Fibroblast of skin of right biceps (primary cell): ENCODE measurements at regions not wholly inside any gene's neighbourhood (a gene's known extent, or its start where the extent isn't known, plus 50 kb on each side); places are given as distances from the start of the nearest gene placed in this dataset.
"Not testable (repeated sequence)": the region's sequence is repeated elsewhere in the genome, so short reads cannot be mapped to it uniquely, and the experiment has no call there.

Experiments used
- DNase-seq: peaks from one replicate; pipeline ENCODE4 v3.0.0-alpha.2; 2013

- not testable (repeated sequence) for DNase-seq
Measured at GRCh38 chr2:154583274-154583673, 115.2 kb upstream of the KCNJ3 start.

- no peak for DNase-seq
Measured at GRCh38 chr2:154587739-154588138, 110.8 kb upstream of the KCNJ3 start.

GRCh38 chr2:154588838-154589237 lies 109.7 kb upstream of the KCNJ3 start:
- DNase-seq = no peak

GRCh38 chr2:154589514-154589913 lies 109.0 kb upstream of the KCNJ3 start:
- no peak for DNase-seq

GRCh38 chr2:154591294-154591820 lies 107.1 kb upstream of the KCNJ3 start:
- no peak for DNase-seq

- DNase-seq = no peak
Measured at GRCh38 chr2:154599189-154599588, 99.3 kb upstream of the KCNJ3 start.

GRCh38 chr2:154600927-154601494 lies 97.5 kb upstream of the KCNJ3 start:
- DNase-seq = no peak

GRCh38 chr2:154603682-154604081 lies 94.8 kb upstream of the KCNJ3 start:
- no peak for DNase-seq

- no peak for DNase-seq
Measured at GRCh38 chr2:154608438-154608837, 90.1 kb upstream of the KCNJ3 start.

- DNase-seq = no peak
Measured at GRCh38 chr2:154614906-154615305, 83.6 kb upstream of the KCNJ3 start.

GRCh38 chr2:154616659-154617058 lies 81.8 kb upstream of the KCNJ3 start:
- DNase-seq = no peak

GRCh38 chr2:154620471-154620870 lies 78.0 kb upstream of the KCNJ3 start:
- no peak for DNase-seq

- DNase-seq = peak; percentile 40
Measured at GRCh38 chr2:154623819-154624218, 74.7 kb upstream of the KCNJ3 start.

GRCh38 chr2:154637456-154637855 lies 61.0 kb upstream of the KCNJ3 start:
- DNase-seq = peak; percentile 0

GRCh38 chr2:154638783-154639182 lies 59.7 kb upstream of the KCNJ3 start:
- DNase-seq = no peak

GRCh38 chr2:154640000-154640399 lies 58.5 kb upstream of the KCNJ3 start:
- DNase-seq = no peak
